D721Med (cell line): ENCODE measurements at regions not wholly inside any gene's neighbourhood (a gene's known extent, or its start where the extent isn't known, plus 50 kb on each side); places are given as distances from the start of the nearest gene placed in this dataset.
A peak's percentile ranks its signal among the peaks of the same experiment; 100 is the strongest.
"Not testable (repeated sequence)": the region's sequence is repeated elsewhere in the genome, so short reads cannot be mapped to it uniquely, and the experiment has no call there.

ENCODE experiments used
- DNase-seq: peaks from one replicate; pipeline ENCODE4 v3.0.0; 2011; ENCODE audit warnings: low spot score; ENCODE audit not compliant: insufficient read length
- FAIRE-seq: peaks from 2 replicates; lab custom pipeline; 2011; peaks lifted over from hg19 to GRCh38; lab: Jason Lieb, UNC
- TF ChIP-seq, protein P1 (sequence below): IDR thresholded peaks from 2 replicates; pipeline ENCODE4 v1.5.1; 2012; ENCODE audit warnings: mild to moderate bottlenecking, control low read depth; ENCODE audit not compliant: insufficient read depth; ENCODE audit errors: missing control alignments

DNA sequence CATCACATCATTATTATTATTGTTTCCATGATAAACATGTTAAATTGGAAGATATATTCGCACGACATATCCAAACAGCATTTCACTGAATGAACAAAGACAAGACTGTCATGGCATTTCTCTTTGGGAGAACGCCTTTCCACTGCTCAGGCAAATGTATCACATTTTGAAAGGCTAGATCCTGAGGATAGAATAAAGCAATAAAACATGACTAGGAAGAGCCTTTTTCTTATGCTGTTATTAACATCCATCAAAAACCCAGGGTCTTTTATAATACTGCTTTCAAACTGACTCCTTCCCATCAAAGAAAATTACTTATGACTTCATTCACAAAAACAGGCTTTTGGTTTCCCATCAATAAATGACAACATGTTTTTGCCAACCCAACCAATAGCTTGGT, 630.9 kb downstream of the TMTC2 start:
- DNase-seq = no peak
- no peak for FAIRE-seq
- TF ChIP-seq, protein P1, sequence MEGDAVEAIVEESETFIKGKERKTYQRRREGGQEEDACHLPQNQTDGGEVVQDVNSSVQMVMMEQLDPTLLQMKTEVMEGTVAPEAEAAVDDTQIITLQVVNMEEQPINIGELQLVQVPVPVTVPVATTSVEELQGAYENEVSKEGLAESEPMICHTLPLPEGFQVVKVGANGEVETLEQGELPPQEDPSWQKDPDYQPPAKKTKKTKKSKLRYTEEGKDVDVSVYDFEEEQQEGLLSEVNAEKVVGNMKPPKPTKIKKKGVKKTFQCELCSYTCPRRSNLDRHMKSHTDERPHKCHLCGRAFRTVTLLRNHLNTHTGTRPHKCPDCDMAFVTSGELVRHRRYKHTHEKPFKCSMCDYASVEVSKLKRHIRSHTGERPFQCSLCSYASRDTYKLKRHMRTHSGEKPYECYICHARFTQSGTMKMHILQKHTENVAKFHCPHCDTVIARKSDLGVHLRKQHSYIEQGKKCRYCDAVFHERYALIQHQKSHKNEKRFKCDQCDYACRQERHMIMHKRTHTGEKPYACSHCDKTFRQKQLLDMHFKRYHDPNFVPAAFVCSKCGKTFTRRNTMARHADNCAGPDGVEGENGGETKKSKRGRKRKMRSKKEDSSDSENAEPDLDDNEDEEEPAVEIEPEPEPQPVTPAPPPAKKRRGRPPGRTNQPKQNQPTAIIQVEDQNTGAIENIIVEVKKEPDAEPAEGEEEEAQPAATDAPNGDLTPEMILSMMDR = no peak

GRCh38 chr12:83313827-83314226, 627.1 kb downstream of the TMTC2 start:
- TF ChIP-seq, protein P1 = no peak
- DNase-seq = no peak
- no peak for FAIRE-seq

GRCh38 chr12:83313322-83313721, 626.6 kb downstream of the TMTC2 start:
- TF ChIP-seq, protein P1 = no peak
- FAIRE-seq (peak; percentile 29), DNase-seq (no peak)

DNA sequence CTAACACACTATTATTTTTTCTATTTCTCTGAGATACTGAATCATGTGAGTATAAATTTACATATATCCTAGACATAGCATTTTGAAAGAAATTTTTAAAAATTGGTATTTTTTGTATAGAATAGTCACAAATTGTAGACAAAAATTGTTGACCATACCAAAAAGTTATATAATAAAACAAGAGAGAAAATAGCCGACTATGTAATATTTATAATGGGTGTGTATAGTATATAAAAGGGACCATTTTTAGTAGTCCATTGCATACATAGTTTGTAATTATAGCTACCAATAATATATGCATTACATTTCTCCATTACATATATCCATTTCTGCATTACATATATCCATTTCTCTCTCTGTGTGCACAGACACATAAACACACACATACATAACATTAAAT, 590.2 kb downstream of the TMTC2 start:
- TF ChIP-seq, protein P1 = no peak
- FAIRE-seq = no peak
- no peak for DNase-seq

GRCh38 chr12:83271201-83271600, 584.5 kb downstream of the TMTC2 start:
- DNase-seq (no peak), FAIRE-seq (no peak)
- TF ChIP-seq, protein P1 = no peak

GRCh38 chr12:83265808-83266207, 579.1 kb downstream of the TMTC2 start:
- DNase-seq (no peak), FAIRE-seq (no peak)
- TF ChIP-seq, protein P1 = no peak

DNA sequence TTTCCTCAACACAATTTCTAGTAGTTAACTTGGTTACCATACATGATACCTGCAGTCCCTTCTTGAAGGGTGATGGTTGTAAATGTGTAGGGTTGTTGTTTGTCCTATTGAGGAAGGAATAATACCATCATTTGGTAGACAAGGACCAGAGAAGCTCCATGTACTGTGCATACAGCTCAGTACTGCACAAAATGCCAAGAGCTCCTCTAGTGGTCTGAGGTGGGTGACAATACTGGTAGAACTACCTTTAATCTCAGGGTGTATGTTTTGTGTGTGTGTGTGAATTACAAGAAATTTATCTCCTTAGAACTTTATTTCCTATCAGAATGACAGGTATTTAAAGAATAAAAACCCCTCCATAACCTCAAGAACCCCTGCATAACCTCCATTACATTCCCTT, 575.3 kb downstream of the TMTC2 start:
- TF ChIP-seq, protein P1 = no peak
- DNase-seq = no peak
- FAIRE-seq = peak; percentile 11

DNA sequence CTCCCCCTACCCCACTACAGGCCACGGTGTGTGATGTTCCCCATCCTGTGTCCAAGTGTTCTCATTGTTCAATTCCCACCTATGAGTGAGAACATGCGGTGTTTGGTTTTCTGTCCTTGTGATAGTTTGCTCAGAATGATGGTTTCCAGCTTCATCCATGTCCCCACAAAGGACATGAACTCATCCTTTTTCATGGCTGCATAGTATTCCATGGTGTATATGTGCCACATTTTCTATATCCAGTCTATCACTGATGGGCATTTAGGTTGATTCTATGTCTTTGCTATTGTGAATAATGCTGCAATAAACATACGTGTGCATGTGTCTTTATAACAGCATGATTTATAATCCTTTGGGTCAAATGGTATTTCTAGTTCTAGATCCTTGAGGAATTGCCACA, 573.4 kb downstream of the TMTC2 start:
- not testable (repeated sequence) for FAIRE-seq, DNase-seq
